PC-3 (cell line): ENCODE measurements at regions not wholly inside any gene's neighbourhood (a gene's known extent, or its start where the extent isn't known, plus 50 kb on each side); places are given as distances from the start of the nearest gene placed in this dataset.

ENCODE experiments used
- EZH2 ChIP-seq: fragments of 300-600 bp; sonication (generic); IDR thresholded peaks from one replicate; pipeline ENCODE4 v1.6.1; 2017; ENCODE audit warnings: antibody characterized with exemption, mild to moderate bottlenecking, low read length; ENCODE audit not compliant: unreplicated experiment
- EZH2phosphoT487 ChIP-seq: fragments of 300-600 bp; sonication (generic); IDR thresholded peaks from 2 replicates; pipeline ENCODE4 v1.6.1; 2018; ENCODE audit warnings: mild to moderate bottlenecking, antibody characterized with exemption, low read length, borderline replicate concordance
- TF ChIP-seq, protein P1 (sequence below): fragments of 300-600 bp; sonication (generic); conservative IDR thresholded peaks from 2 replicates; pipeline ENCODE4 v1.5.1; 2017; ENCODE audit warnings: antibody characterized with exemption, low read depth, mild to moderate bottlenecking, low read length

DNA sequence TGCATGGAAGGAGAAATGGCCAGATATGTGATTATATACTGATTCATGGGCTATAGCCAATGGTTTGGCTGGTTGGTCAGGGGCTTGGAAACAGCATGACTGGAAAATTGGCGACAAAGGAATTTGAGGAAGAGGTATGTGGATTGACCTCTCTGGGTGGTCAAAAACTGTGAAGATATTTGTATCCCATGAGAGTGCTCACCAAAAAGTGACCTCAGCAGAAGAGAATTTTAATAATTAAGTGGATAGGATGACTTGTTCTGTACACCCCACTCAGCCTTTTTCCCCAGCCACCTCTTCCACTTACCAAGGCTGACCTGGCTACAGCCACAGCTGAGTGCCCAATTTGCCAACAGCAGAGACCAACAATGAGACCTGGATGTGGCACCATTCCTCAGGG, 146.7 kb downstream of the GPR37 start:
- TF ChIP-seq, protein P1, sequence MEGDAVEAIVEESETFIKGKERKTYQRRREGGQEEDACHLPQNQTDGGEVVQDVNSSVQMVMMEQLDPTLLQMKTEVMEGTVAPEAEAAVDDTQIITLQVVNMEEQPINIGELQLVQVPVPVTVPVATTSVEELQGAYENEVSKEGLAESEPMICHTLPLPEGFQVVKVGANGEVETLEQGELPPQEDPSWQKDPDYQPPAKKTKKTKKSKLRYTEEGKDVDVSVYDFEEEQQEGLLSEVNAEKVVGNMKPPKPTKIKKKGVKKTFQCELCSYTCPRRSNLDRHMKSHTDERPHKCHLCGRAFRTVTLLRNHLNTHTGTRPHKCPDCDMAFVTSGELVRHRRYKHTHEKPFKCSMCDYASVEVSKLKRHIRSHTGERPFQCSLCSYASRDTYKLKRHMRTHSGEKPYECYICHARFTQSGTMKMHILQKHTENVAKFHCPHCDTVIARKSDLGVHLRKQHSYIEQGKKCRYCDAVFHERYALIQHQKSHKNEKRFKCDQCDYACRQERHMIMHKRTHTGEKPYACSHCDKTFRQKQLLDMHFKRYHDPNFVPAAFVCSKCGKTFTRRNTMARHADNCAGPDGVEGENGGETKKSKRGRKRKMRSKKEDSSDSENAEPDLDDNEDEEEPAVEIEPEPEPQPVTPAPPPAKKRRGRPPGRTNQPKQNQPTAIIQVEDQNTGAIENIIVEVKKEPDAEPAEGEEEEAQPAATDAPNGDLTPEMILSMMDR, result no peak
- TF ChIP-seq EZH2phosphoT487, result no peak
- TF ChIP-seq EZH2, result no peak
